Smooth muscle cell of the brain vasculature (primary cell): ENCODE measurements at regions not wholly inside any gene's neighbourhood (a gene's known extent, or its start where the extent isn't known, plus 50 kb on each side); places are given as distances from the start of the nearest gene placed in this dataset.

Source experiments
- DNase-seq: peaks from one replicate; pipeline ENCODE4 v3.0.0-alpha.2; 2012; ENCODE audit warnings: low read depth, low spot score

GRCh38 chr18:48488388-48488850 lies 50.4 kb upstream of the CTIF start:
- DNase-seq, result peak; percentile 78

- DNase-seq, result no peak
Observed at GRCh38 chr18:48486754-48487153, 52.1 kb upstream of the CTIF start.

GRCh38 chr18:48485828-48486405 lies 52.9 kb upstream of the CTIF start:
- no peak for DNase-seq

- no peak for DNase-seq
Observed at GRCh38 chr18:48481092-48481491, 57.7 kb upstream of the CTIF start.

GRCh38 chr18:48479531-48479930 lies 59.3 kb upstream of the CTIF start:
- no peak for DNase-seq

- no peak for DNase-seq
Observed at GRCh38 chr18:48477348-48477747, 61.5 kb upstream of the CTIF start.

- DNase-seq, result no peak
Observed at GRCh38 chr18:48476550-48476917, 62.3 kb upstream of the CTIF start.

GRCh38 chr18:48475635-48476549 lies 62.9 kb upstream of the CTIF start:
- DNase-seq, result peak; percentile 59

GRCh38 chr18:48473816-48474215 lies 64.6 kb upstream of the ZBTB7C start:
- no peak for DNase-seq

GRCh38 chr18:48472610-48473009 lies 63.4 kb upstream of the ZBTB7C start:
- DNase-seq, result no peak

- no peak for DNase-seq
Observed at GRCh38 chr18:48470484-48471180, 61.4 kb upstream of the ZBTB7C start.

GRCh38 chr18:48468151-48468550 lies 59.0 kb upstream of the ZBTB7C start:
- no peak for DNase-seq

- no peak for DNase-seq
Observed at GRCh38 chr18:48467231-48467630, 58.0 kb upstream of the ZBTB7C start.

GRCh38 chr18:48462510-48462909 lies 53.3 kb upstream of the ZBTB7C start:
- DNase-seq, result no peak

- DNase-seq, result no peak
Observed at GRCh38 chr18:48460929-48461583, 51.9 kb upstream of the ZBTB7C start.

GRCh38 chr18:48459465-48459864 lies 50.3 kb upstream of the ZBTB7C start:
- no peak for DNase-seq

- DNase-seq, result no peak
Observed at GRCh38 chr18:48459016-48459415, 49.8 kb upstream of the ZBTB7C start.
